DOHH2 (cell line): ENCODE measurements at regions not wholly inside any gene's neighbourhood (a gene's known extent, or its start where the extent isn't known, plus 50 kb on each side); places are given as distances from the start of the nearest gene placed in this dataset.

ENCODE experiments used
- H3F3A ChIP-seq: fragments of 200-600 bp; sonication (generic), shearing (Covaris generic); 2 replicates; pipeline ENCODE4 v1.6.0; 2016; ENCODE audit warnings: antibody characterized with exemption, mild to moderate bottlenecking; ENCODE audit not compliant: control insufficient read depth, insufficient read depth
- H3K27ac ChIP-seq: fragments of 200-600 bp; sonication (generic); 2 replicates; pipeline ENCODE4 v1.5.1; 2014; ENCODE audit warnings: low read depth, mild to moderate bottlenecking, low read length, moderate library complexity
- H3K27me3 ChIP-seq: fragments of 200-600 bp; sonication (generic); 2 replicates; pipeline ENCODE4 v1.6.1; 2014; ENCODE audit warnings: mild to moderate bottlenecking, low read length, mixed read lengths; ENCODE audit not compliant: control insufficient read depth
- H3K36me3 ChIP-seq: fragments of 200-600 bp; sonication (generic); 2 replicates; pipeline ENCODE4 v1.6.1; 2014; ENCODE audit warnings: mild to moderate bottlenecking, low read length, moderate library complexity, mixed read lengths; ENCODE audit not compliant: control insufficient read depth
- H3K4me1 ChIP-seq: fragments of 200-600 bp; sonication (generic); 2 replicates; pipeline ENCODE4 v1.6.1; 2014; ENCODE audit warnings: mild to moderate bottlenecking, low read length, mixed read lengths; ENCODE audit not compliant: control insufficient read depth
- H3K4me2 ChIP-seq: fragments of 200-600 bp; sonication (generic); 2 replicates; pipeline ENCODE4 v1.6.0; 2014; ENCODE audit warnings: mild to moderate bottlenecking, low read length, moderate library complexity
- H3K4me3 ChIP-seq: fragments of 200-600 bp; sonication (generic); 2 replicates; pipeline ENCODE4 v1.5.1; 2014; ENCODE audit warnings: mild to moderate bottlenecking, low read length, mixed read lengths
- H3K79me2 ChIP-seq: fragments of 200-600 bp; sonication (generic); 2 replicates; pipeline ENCODE4 v1.6.1; 2014; ENCODE audit warnings: mild to moderate bottlenecking, low read length, mixed read lengths; ENCODE audit not compliant: control insufficient read depth
- H3K9me2 ChIP-seq: fragments of 200-600 bp; sonication (generic); replicated peaks from 2 replicates; pipeline ENCODE4 v1.6.1; 2014; ENCODE audit warnings: mild to moderate bottlenecking, low read length, mixed read lengths; ENCODE audit not compliant: control insufficient read depth
- H3K9me3 ChIP-seq: fragments of 200-600 bp; sonication (generic); 2 replicates; pipeline ENCODE4 v1.6.1; 2014; ENCODE audit warnings: antibody characterized with exemption, low read length, mixed read lengths; ENCODE audit not compliant: control insufficient read depth, insufficient read depth
- H4K20me1 ChIP-seq: fragments of 200-600 bp; sonication (generic); 2 replicates; pipeline ENCODE4 v1.6.0; 2014; ENCODE audit warnings: low read depth, mild to moderate bottlenecking, antibody characterized with exemption, low read length, moderate library complexity; ENCODE audit not compliant: control insufficient read depth, insufficient read depth
- EZH2phosphoT487 ChIP-seq: fragments of 200-600 bp; sonication (generic); IDR thresholded peaks from 2 replicates; pipeline ENCODE4 v1.6.1; 2017; ENCODE audit warnings: borderline replicate concordance, mild to moderate bottlenecking, antibody characterized with exemption, low read length, moderate library complexity, mixed read lengths
- TF ChIP-seq, protein P1 (sequence below): fragments of 200-600 bp; sonication (generic); IDR thresholded peaks from one replicate; pipeline ENCODE4 v1.5.1; 2014; ENCODE audit warnings: antibody characterized with exemption, mild to moderate bottlenecking, low read depth, low read length; ENCODE audit not compliant: poor library complexity, severe bottlenecking

GRCh38 chr3:72311425-72311824, 526.5 kb upstream of the PROK2 start:
- H4K20me1 ChIP-seq = no peaks in the 10 kb centered on the region
- no peaks in the 10 kb centered on the region for H3K9me3 ChIP-seq
- TF ChIP-seq EZH2phosphoT487 = no peak
- TF ChIP-seq, protein P1, sequence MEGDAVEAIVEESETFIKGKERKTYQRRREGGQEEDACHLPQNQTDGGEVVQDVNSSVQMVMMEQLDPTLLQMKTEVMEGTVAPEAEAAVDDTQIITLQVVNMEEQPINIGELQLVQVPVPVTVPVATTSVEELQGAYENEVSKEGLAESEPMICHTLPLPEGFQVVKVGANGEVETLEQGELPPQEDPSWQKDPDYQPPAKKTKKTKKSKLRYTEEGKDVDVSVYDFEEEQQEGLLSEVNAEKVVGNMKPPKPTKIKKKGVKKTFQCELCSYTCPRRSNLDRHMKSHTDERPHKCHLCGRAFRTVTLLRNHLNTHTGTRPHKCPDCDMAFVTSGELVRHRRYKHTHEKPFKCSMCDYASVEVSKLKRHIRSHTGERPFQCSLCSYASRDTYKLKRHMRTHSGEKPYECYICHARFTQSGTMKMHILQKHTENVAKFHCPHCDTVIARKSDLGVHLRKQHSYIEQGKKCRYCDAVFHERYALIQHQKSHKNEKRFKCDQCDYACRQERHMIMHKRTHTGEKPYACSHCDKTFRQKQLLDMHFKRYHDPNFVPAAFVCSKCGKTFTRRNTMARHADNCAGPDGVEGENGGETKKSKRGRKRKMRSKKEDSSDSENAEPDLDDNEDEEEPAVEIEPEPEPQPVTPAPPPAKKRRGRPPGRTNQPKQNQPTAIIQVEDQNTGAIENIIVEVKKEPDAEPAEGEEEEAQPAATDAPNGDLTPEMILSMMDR = no peak
- peaks cover 44% of the 10 kb centered on the region for H3K4me1 ChIP-seq
- H3K36me3 ChIP-seq = no peaks in the 10 kb centered on the region
- H3K4me3 ChIP-seq = peak overlapping the region; percentile 65
- H3K79me2 ChIP-seq = no peaks in the 10 kb centered on the region
- no peaks in the 10 kb centered on the region for H3K27me3 ChIP-seq
- H3F3A ChIP-seq = peaks cover 6% of the 10 kb centered on the region
- H3K9me2 ChIP-seq = no peaks in the 10 kb centered on the region
- H3K27ac ChIP-seq = peak overlapping the region; percentile 94
- H3K4me2 ChIP-seq = peak overlapping the region; percentile 82

DNA sequence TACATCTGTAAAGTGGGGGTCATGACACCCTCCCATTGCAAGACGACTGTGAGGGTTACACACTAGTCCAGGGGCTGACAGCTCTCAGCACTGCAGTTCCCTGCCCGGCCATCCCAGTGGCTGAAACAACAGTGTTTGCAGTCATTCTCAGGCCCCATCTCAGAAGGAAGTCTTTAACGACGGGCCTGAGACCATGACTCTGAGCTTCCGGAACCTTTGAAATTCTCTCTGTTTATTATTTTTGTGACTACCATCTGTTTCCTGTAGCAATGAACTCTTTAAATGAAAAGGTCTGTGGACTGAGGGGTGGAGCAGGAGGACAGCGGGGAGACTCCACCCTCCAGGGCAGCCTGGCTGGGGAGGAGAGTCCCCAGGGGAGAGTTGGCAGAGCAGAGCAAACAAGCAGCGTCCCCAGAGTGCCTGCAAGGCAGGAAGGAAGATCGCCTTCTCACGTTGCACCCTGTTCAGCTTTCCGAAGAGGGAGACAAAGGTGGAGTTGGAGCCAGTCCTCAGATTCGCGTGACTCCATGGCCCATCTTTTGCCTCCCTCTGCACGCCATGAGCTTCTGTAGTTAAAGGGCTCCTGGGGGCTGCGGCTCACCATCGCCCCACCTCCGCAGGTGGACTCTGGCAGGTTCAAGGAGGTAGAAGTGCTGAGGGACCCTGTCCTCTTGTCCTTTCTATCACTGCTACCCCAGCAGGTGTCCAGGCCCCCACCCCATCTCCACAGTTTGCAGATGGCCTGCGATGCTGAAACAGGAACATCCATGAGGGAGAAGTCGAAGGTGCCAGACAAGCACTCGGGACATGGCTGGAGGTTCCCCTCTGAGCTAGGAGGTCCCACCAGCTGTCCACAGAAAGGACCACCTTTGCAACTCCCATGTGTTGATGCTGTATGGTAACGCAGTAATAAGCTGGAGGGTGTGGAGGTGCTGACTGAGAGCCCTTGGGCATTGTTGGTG, 525.8 kb upstream of the PROK2 start:
- no peaks in the 10 kb centered on the region for H3K9me3 ChIP-seq
- no peaks in the 10 kb centered on the region for H4K20me1 ChIP-seq
- peaks cover 6% of the 10 kb centered on the region for H3F3A ChIP-seq
- no peaks in the 10 kb centered on the region for H3K27me3 ChIP-seq
- peaks cover 44% of the 10 kb centered on the region for H3K4me1 ChIP-seq
- H3K9me2 ChIP-seq = no peaks in the 10 kb centered on the region
- no peaks in the 10 kb centered on the region for H3K36me3 ChIP-seq
- peak overlapping the region; percentile 82 for H3K4me2 ChIP-seq
- peak overlapping the region; percentile 94 for H3K27ac ChIP-seq
- peak overlapping the region; percentile 66 for H3K4me3 ChIP-seq
- no peaks in the 10 kb centered on the region for H3K79me2 ChIP-seq
- no peak for TF ChIP-seq EZH2phosphoT487
- TF ChIP-seq, protein P1 = peak; percentile 20

DNA sequence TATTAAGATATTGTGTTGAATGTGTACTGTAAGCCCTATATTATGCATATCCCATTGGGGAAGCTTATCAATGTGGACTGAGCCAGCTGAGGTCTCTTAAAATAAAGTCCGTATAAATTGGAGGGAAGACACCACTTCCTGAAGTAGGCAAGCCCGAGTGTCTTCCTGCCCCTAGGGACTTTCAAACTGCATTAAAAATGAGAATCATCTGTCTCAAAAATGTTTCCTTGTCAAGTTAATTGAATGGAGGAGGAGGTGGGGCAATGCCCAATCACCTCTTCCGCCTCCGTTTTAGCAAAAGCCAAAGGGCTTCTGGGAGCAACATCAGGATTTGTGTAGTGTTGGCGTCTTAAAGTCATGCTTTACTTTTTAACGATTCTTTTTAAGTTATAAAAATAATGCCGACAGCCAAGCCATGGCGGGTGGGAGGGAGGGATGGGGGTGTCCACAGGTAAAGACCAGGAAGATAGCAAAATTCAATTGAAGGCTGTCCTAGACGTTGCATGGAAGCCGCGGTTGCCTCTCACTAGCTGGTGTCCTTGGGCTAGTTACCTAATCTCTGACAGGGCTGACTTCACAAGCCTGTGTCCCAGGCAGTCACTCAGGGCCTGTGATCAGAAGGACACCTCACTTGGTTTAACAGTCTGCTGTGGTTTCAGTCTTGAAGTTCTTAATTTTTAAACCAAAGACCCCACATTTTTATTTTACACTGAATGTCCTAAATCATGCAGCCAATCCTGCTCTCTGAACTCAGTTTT, 524.9 kb upstream of the PROK2 start:
- H4K20me1 ChIP-seq = no peaks in the 10 kb centered on the region
- H3K27ac ChIP-seq = peak overlapping the region; percentile 94
- no peaks in the 10 kb centered on the region for H3K27me3 ChIP-seq
- peak overlapping the region; percentile 82 for H3K4me2 ChIP-seq
- H3F3A ChIP-seq = peaks cover 6% of the 10 kb centered on the region
- no peaks in the 10 kb centered on the region for H3K79me2 ChIP-seq
- H3K9me3 ChIP-seq = no peaks in the 10 kb centered on the region
- TF ChIP-seq, protein P1 = no peak
- TF ChIP-seq EZH2phosphoT487 = no peak
- peaks cover 44% of the 10 kb centered on the region for H3K4me1 ChIP-seq
- H3K36me3 ChIP-seq = no peaks in the 10 kb centered on the region
- H3K4me3 ChIP-seq = peak overlapping the region; percentile 66
- no peaks in the 10 kb centered on the region for H3K9me2 ChIP-seq
